Testis (tissue), 2 donors: ENCODE measurements at regions not wholly inside any gene's neighbourhood (a gene's known extent, or its start where the extent isn't known, plus 50 kb on each side); places are given as distances from the start of the nearest gene placed in this dataset.

ENCODE experiments used
- POLR2A ChIP-seq: fragments of 450-650 bp; IDR thresholded peaks from one replicate; pipeline ENCODE4 v1.6.1; 2017; ENCODE audit warnings: antibody characterized with exemption, mild to moderate bottlenecking, moderate library complexity
- TF ChIP-seq, protein P1 (sequence below), 3 experiments: fragments of 450-650 bp in 2 of 3; fragments of 200-600 bp in 1 of 3; sonication (generic) in 1 of 3; IDR thresholded peaks; one replicate each; pipeline ENCODE4 v1.5.1; 2016 to 2019; ENCODE audit warnings: antibody characterized with exemption in 3 of 3, mild to moderate bottlenecking in 2 of 3, moderate library complexity in 1 of 3

DNA sequence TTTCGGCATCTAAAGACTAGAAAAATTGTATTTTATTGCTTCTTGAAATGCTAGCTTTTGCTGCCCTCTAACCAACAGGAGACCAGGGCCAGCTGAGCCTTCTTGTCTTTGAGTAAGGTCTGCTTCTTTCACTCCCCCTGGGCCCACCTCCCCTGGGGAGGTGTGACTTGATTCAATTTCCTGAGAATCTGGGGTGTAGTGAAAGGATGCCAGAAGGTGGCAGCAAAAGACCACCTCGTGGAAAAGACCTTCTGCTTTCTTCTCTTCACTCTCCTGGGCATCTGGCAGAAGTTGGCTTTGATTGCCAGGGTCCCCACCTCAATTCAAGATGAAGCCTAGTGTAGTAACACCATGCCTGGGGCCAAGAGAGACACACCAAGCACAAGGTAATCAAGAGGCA, 96.5 kb upstream of the MAOA start:
- TF ChIP-seq, protein P1, sequence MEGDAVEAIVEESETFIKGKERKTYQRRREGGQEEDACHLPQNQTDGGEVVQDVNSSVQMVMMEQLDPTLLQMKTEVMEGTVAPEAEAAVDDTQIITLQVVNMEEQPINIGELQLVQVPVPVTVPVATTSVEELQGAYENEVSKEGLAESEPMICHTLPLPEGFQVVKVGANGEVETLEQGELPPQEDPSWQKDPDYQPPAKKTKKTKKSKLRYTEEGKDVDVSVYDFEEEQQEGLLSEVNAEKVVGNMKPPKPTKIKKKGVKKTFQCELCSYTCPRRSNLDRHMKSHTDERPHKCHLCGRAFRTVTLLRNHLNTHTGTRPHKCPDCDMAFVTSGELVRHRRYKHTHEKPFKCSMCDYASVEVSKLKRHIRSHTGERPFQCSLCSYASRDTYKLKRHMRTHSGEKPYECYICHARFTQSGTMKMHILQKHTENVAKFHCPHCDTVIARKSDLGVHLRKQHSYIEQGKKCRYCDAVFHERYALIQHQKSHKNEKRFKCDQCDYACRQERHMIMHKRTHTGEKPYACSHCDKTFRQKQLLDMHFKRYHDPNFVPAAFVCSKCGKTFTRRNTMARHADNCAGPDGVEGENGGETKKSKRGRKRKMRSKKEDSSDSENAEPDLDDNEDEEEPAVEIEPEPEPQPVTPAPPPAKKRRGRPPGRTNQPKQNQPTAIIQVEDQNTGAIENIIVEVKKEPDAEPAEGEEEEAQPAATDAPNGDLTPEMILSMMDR (IDR thresholded peaks at IDR 0.05), result peak in 2 of 3 experiments; percentile 27 to 39
- TF ChIP-seq POLR2A, result no peak
